GM12865 (cell line): ENCODE measurements at regions not wholly inside any gene's neighbourhood (a gene's known extent, or its start where the extent isn't known, plus 50 kb on each side); places are given as distances from the start of the nearest gene placed in this dataset.

ENCODE experiments used
- DNase-seq: peaks from one replicate; pipeline ENCODE4 v3.0.0; 2010; ENCODE audit warnings: low read depth
- H3K4me3 ChIP-seq: 2 replicates; pipeline ENCODE4 v1.5.1; 2011; ENCODE audit warnings: mild to moderate bottlenecking, low read depth, low read length, control low read depth
- CTCF ChIP-seq: IDR thresholded peaks from 2 replicates; pipeline ENCODE4 v1.5.1; 2011; ENCODE audit warnings: low read length, control low read depth, low read depth, inconsistent platforms; ENCODE audit not compliant: insufficient read depth; ENCODE audit errors: missing control alignments

DNA sequence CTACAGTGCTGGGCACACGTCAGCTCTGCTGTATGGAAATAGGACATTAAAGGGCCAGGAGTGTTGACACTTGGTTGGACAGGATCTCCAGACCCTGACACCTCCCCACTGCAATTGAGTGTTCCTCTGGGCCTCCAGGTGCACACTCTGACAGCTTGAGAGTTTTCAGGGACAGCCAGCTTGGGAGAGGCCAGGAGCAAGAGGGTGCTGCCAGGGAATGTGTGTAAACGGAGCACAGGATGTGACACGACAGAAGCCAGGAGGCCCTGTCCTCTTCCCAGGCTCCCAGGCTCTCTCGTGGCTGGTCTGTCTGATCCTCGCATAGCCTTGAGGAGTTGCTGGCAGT, 318.1 kb upstream of the HS6ST1 start:
- DNase-seq, result no peak
- no peak for TF ChIP-seq CTCF
- no peak overlapping the region for H3K4me3 ChIP-seq

GRCh38 chr2:128637481-128638155, 318.9 kb upstream of the HS6ST1 start:
- TF ChIP-seq CTCF, result no peak
- no peak for DNase-seq
- no peak overlapping the region for H3K4me3 ChIP-seq

- no peak for TF ChIP-seq CTCF
- H3K4me3 ChIP-seq, result no peak overlapping the region
- no peak for DNase-seq
Measured at GRCh38 chr2:128638341-128639119, 319.9 kb upstream of the HS6ST1 start.

DNA sequence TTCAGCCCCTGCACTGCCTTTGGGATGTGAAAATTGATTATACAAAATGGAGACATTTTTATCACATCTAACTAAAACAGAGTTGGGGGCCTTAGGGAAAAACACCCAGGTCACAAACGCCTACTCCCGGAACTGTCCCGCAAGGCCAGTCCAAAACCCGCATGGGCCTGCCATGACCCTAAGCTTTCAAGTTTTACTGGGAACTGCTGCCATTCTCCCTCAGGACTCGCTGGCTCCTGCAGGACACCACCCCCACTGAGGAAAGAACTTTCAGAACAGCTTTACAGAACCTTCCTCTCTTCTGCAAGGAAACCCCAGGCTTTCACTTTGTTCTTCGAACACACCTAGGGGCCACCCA, 320.4 kb upstream of the HS6ST1 start:
- TF ChIP-seq CTCF, result no peak
- no peak for DNase-seq
- no peak overlapping the region for H3K4me3 ChIP-seq

GRCh38 chr2:128639693-128640092, 321.0 kb upstream of the HS6ST1 start:
- H3K4me3 ChIP-seq, result no peak overlapping the region
- DNase-seq, result no peak
- TF ChIP-seq CTCF, result no peak

DNA sequence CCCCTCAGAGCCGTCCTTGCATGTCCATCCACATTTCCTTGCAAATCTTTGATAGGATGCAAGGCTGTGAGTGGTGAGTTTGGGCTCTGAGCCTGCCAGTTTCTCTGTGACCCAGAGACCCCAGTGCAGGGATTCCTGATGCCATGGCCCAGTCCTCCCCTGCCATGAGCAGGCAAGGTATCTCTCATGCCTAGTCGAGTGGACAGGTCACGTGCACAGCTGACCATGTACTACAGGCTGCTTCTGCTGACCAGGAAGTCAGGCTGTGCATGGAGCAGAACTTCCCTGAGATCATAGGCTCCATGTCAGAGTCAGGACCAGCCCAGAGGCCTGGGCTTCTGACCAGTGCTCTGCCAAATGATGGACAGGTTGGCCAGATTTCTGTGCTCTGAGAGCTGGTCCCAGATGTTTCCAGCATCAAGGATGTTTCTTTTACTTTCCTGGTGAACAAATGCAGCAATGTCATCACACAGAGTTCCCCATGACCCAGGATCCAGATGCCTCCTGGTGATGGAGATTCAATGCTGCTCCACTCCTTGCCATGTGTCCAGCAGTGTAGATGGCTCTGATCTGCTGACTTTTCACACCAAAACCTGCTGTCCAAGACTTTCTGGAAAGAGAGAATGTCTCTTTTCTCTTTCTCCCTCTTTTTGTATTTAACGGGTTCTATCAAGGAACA, 321.6 kb upstream of the HS6ST1 start:
- H3K4me3 ChIP-seq, result no peak overlapping the region
- DNase-seq, result no peak
- no peak for TF ChIP-seq CTCF
